Activated CD4-positive, alpha-beta T cell treated with anti-CD3 and anti-CD28 coated beads, Interleukin-2, Interleukin-4, amounts not matched to agents 100 ng/mL and 50 ng/mL, durations not matched to agents 16 hours and 8 hours (primary cell): ENCODE measurements at regions not wholly inside any gene's neighbourhood (a gene's known extent, or its start where the extent isn't known, plus 50 kb on each side); places are given as distances from the start of the nearest gene placed in this dataset.

ENCODE experiments used
- DNase-seq: peaks from one replicate; pipeline ENCODE4 v3.0.0-alpha.2; 2020; ENCODE audit warnings: low spot score

- DNase-seq = no peak
These were observed 166.0 kb upstream of the MDFIC start for GRCh38 chr7:114755856-114756255.

GRCh38 chr7:114758661-114759227, 163.2 kb upstream of the MDFIC start:
- DNase-seq = no peak

GRCh38 chr7:114759347-114760062, 162.4 kb upstream of the MDFIC start:
- no peak for DNase-seq

GRCh38 chr7:114760477-114760876, 161.4 kb upstream of the MDFIC start:
- DNase-seq = no peak

- DNase-seq = no peak
These were observed 159.9 kb upstream of the MDFIC start for GRCh38 chr7:114761973-114762372.

- DNase-seq = no peak
These were observed 156.4 kb upstream of the MDFIC start for GRCh38 chr7:114765331-114766040.

GRCh38 chr7:114766041-114766356, 155.9 kb upstream of the MDFIC start:
- no peak for DNase-seq

- DNase-seq = no peak
These were observed 144.6 kb upstream of the MDFIC start for GRCh38 chr7:114777288-114777687.

GRCh38 chr7:114783508-114783907, 138.4 kb upstream of the MDFIC start:
- peak; percentile 52 for DNase-seq

- DNase-seq = peak; percentile 48
These were observed 137.7 kb upstream of the MDFIC start for GRCh38 chr7:114784177-114784576.

GRCh38 chr7:114784746-114785145, 137.1 kb upstream of the MDFIC start:
- DNase-seq = no peak

GRCh38 chr7:114785496-114785895, 136.4 kb upstream of the MDFIC start:
- DNase-seq = no peak

- DNase-seq = peak; percentile 61
These were observed 135.4 kb upstream of the MDFIC start for GRCh38 chr7:114786455-114786854.

GRCh38 chr7:114787556-114787955, 134.3 kb upstream of the MDFIC start:
- no peak for DNase-seq

GRCh38 chr7:114788706-114789105, 133.2 kb upstream of the MDFIC start:
- DNase-seq = no peak

- DNase-seq = no peak
These were observed 132.7 kb upstream of the MDFIC start for GRCh38 chr7:114789161-114789560.

GRCh38 chr7:114789871-114790311, 132.0 kb upstream of the MDFIC start:
- DNase-seq = peak; percentile 63

GRCh38 chr7:114790521-114790920, 131.4 kb upstream of the MDFIC start:
- no peak for DNase-seq

GRCh38 chr7:114791771-114792170, 130.1 kb upstream of the MDFIC start:
- DNase-seq = no peak

GRCh38 chr7:114793155-114793845, 128.6 kb upstream of the MDFIC start:
- DNase-seq = peak; percentile 44

- no peak for DNase-seq
These were observed 126.4 kb upstream of the MDFIC start for GRCh38 chr7:114795475-114795874.

- peak; percentile 77 for DNase-seq
These were observed 122.3 kb upstream of the MDFIC start for GRCh38 chr7:114799628-114800028.

GRCh38 chr7:114802632-114803031, 119.3 kb upstream of the MDFIC start:
- DNase-seq = peak; percentile 68
